Endothelial cell of umbilical vein (primary cell): ENCODE measurements at regions not wholly inside any gene's neighbourhood (a gene's known extent, or its start where the extent isn't known, plus 50 kb on each side); places are given as distances from the start of the nearest gene placed in this dataset.

Experiments
- BruUV-seq: library from RNA; stranded (reverse); fragments of 400-500 nt; replicated peaks from 2 replicates; lab custom pipeline; 2021; lab: Mats Ljungman, UMichigan
- CTCF ChIA-PET: fragments of 300-600, 350-600 bp; sonication (Branson Sonifier 250); formaldehyde crosslinking; loops from one replicate; lab custom pipeline; 2021; ENCODE audit warnings: antibody characterized with exemption, inconsistent platforms; lab: Charles Lee
- POLR2A ChIA-PET: fragments of 300-600, 350-600 bp; sonication (Branson Sonifier 250); formaldehyde crosslinking; loops from one replicate; lab custom pipeline; 2021; ENCODE audit warnings: antibody characterized with exemption, inconsistent platforms; lab: Charles Lee
- DNase-seq: peaks from one replicate; pipeline ENCODE4 v3.0.0-alpha.2; 2011; ENCODE audit warnings: low read depth, low spot score
- FAIRE-seq: peaks from 2 replicates; lab custom pipeline; 2011; peaks lifted over from hg19 to GRCh38; lab: Jason Lieb, UNC
- H2AFZ ChIP-seq: 2 replicates; pipeline ENCODE4 v1.6.0; 2012; ENCODE audit warnings: low read depth, low read length, control low read depth, inconsistent platforms
- H3K27ac ChIP-seq: 2 replicates; pipeline ENCODE4 v1.5.1; 2011; ENCODE audit warnings: low read depth, mild to moderate bottlenecking, control low read depth, low read length, moderate library complexity; ENCODE audit not compliant: insufficient read depth
- H3K27me3 ChIP-seq, 2 experiments: 2 replicates each; pipeline versions ENCODE4 v1.6.0 to v1.6.1; 2011; ENCODE audit warnings: low read length in 2 of 2, mixed read lengths in 1 of 2; ENCODE audit not compliant: control insufficient read depth in 2 of 2, insufficient read depth in 2 of 2
- H3K36me3 ChIP-seq, 2 experiments: 2 replicates in 1 of 2; 3 replicates in 1 of 2; pipeline ENCODE4 v1.5.1; 2011; ENCODE audit warnings: low read length in 2 of 2, mild to moderate bottlenecking in 1 of 2, moderate library complexity in 1 of 2; ENCODE audit not compliant: control insufficient read depth in 2 of 2, insufficient read depth in 2 of 2; ENCODE audit errors: extremely low read depth in 1 of 2
- H3K4me1 ChIP-seq: 3 replicates; pipeline ENCODE4 v1.5.1; 2011; ENCODE audit warnings: mild to moderate bottlenecking, low read length; ENCODE audit not compliant: control insufficient read depth, insufficient read depth; ENCODE audit errors: extremely low read depth
- H3K4me2 ChIP-seq: 2 replicates; pipeline ENCODE4 v1.6.1; 2011; ENCODE audit warnings: low read length, control low read depth, mixed read lengths; ENCODE audit not compliant: insufficient read depth
- H3K4me3 ChIP-seq, 3 experiments: fragments of 200-600 bp in 1 of 3; sonication (generic), shearing (Covaris generic) in 1 of 3; replicated peaks in 1 of 3; 2 replicates each; pipeline ENCODE4 v1.5.1; 2011 to 2016; ENCODE audit warnings: control low read depth in 3 of 3, low read length in 3 of 3, mild to moderate bottlenecking in 2 of 3, inconsistent platforms in 1 of 3, low read depth in 1 of 3, moderate library complexity in 1 of 3; ENCODE audit not compliant: insufficient read depth in 1 of 3
- H3K79me2 ChIP-seq: 2 replicates; pipeline ENCODE4 v1.6.0; 2012; ENCODE audit warnings: low read length, inconsistent platforms; ENCODE audit not compliant: control insufficient read depth, insufficient read depth
- H3K9ac ChIP-seq: replicated peaks from 2 replicates; pipeline ENCODE3; 2011; ENCODE audit warnings: low read length, control low read depth; ENCODE audit not compliant: insufficient read depth; ENCODE audit errors: extremely low read depth
- H3K9me1 ChIP-seq: replicated peaks from 3 replicates; pipeline ENCODE4 v1.6.0; 2011; ENCODE audit warnings: mild to moderate bottlenecking, low read length; ENCODE audit not compliant: control insufficient read depth, insufficient read depth; ENCODE audit errors: extremely low read depth
- H3K9me3 ChIP-seq: replicated peaks from 2 replicates; pipeline ENCODE4 v1.5.1; 2012; ENCODE audit warnings: low read length, inconsistent platforms; ENCODE audit not compliant: control insufficient read depth, insufficient read depth
- H4K20me1 ChIP-seq: replicated peaks from 2 replicates; pipeline ENCODE3; 2011; ENCODE audit warnings: mild to moderate bottlenecking, low read length; ENCODE audit not compliant: control insufficient read depth, insufficient read depth; ENCODE audit errors: extremely low read depth
- CTCF ChIP-seq, 2 donors: IDR thresholded peaks; 1 replicate in 1 of 2; 2 replicates in 1 of 2; pipeline ENCODE4 v1.5.1; 2011; ENCODE audit warnings: low read length in 2 of 2, mild to moderate bottlenecking in 2 of 2, moderate library complexity in 2 of 2, control low read depth in 1 of 2, inconsistent platforms in 1 of 2, low read depth in 1 of 2; ENCODE audit not compliant: insufficient read depth in 1 of 2; ENCODE audit errors: extremely low read depth in 1 of 2
- EZH2 ChIP-seq: IDR thresholded peaks from 2 replicates; pipeline ENCODE4 v1.6.1; 2012; ENCODE audit warnings: borderline replicate concordance, low read depth, mild to moderate bottlenecking, moderate library complexity, low read length, inconsistent platforms; ENCODE audit not compliant: severe bottlenecking
- FOS ChIP-seq: IDR thresholded peaks from 2 replicates; pipeline ENCODE4 v1.6.1; 2011; ENCODE audit warnings: mild to moderate bottlenecking, low read length, moderate library complexity, borderline replicate concordance; ENCODE audit not compliant: insufficient read depth
- GATA2 ChIP-seq: IDR thresholded peaks from 2 replicates; pipeline ENCODE4 v1.7.0; 2011; ENCODE audit warnings: low read depth, mild to moderate bottlenecking, moderate library complexity, mixed read lengths, low read length; ENCODE audit not compliant: insufficient read length, insufficient read depth
- JUN ChIP-seq: IDR thresholded peaks from 2 replicates; pipeline ENCODE4 v1.6.1; 2011; ENCODE audit warnings: borderline replicate concordance, low read depth; ENCODE audit not compliant: insufficient read length, insufficient read depth
- MAX ChIP-seq: IDR thresholded peaks from 2 replicates; pipeline ENCODE4 v1.6.1; 2011; ENCODE audit not compliant: insufficient read depth, insufficient read length
- MYC ChIP-seq: IDR thresholded peaks from one replicate; pipeline ENCODE4 v1.6.1; 2011; ENCODE audit warnings: mild to moderate bottlenecking, low read depth, low read length
- POLR2A ChIP-seq: IDR thresholded peaks from 2 replicates; pipeline ENCODE4 v1.6.1; 2012; ENCODE audit warnings: low read depth, mild to moderate bottlenecking, control low read depth, low read length
- POLR2AphosphoS5 ChIP-seq: IDR thresholded peaks from 2 replicates; pipeline ENCODE4 v1.6.1; 2012; ENCODE audit warnings: low read depth, mild to moderate bottlenecking, control low read depth, low read length, moderate library complexity; ENCODE audit not compliant: insufficient read depth
- dilution Hi-C: fragments of 300-500 bp; cut with MboI; formaldehyde crosslinking; loops from one replicate; pipeline ENCODE4 v1.15.0; 2019; ENCODE audit warnings: low sequenced_read_pairs; ENCODE audit not compliant: extremely low pct_ligation_motif_present
- intact Hi-C: fragments of 100-400 bp; cut with micrococcal nuclease; formaldehyde crosslinking; loops from one replicate; pipeline ENCODE4 v1.10.0; 2022

- peaks cover 2% of the 10 kb centered on the region for H3K9me3 ChIP-seq
- DNase-seq = no peak
- ChIA-PET CTCF (no interaction called here), POLR2A (no interaction called here)
- H3K4me1 ChIP-seq = no peaks in the 10 kb centered on the region
- no peaks in the 10 kb centered on the region for H3K9me1 ChIP-seq
- H3K4me2 ChIP-seq = no peak overlapping the region
- no TSS peak for BruUV-seq
- no peaks in the 10 kb centered on the region for H3K79me2 ChIP-seq
- no peaks in the 10 kb centered on the region for H3K36me3 ChIP-seq
- H3K4me3 ChIP-seq = no peak overlapping the region
- intact Hi-C loops = no loop called here
- H3K27me3 ChIP-seq = no peaks in the 10 kb centered on the region
- H4K20me1 ChIP-seq = no peaks in the 10 kb centered on the region
- FAIRE-seq = no peak
- H3K9ac ChIP-seq = no peak overlapping the region
- no peak overlapping the region for H3K27ac ChIP-seq
- TF ChIP-seq POLR2A = no peak
- no peak for TF ChIP-seq GATA2
- TF ChIP-seq MYC = no peak
- TF ChIP-seq CTCF (IDR thresholded peaks at IDR 0.05; ENCODE audit: extremely low read depth in 1 of 2, insufficient read depth in 1 of 2, low read depth in 1 of 2, low read length in 2 of 2) = no peak
- TF ChIP-seq EZH2 = no peak
- TF ChIP-seq MAX = no peak
- no peak for TF ChIP-seq JUN
- TF ChIP-seq FOS = no peak
- TF ChIP-seq POLR2AphosphoS5 = no peak
- H2AFZ ChIP-seq = no peak overlapping the region
- dilution Hi-C loops = no loop called here
Measured at GRCh38 chr3:82409842-82410241, 648.4 kb upstream of the GBE1 start.
